ENCODE measurements at regions not wholly inside any gene's neighbourhood (a gene's known extent, or its start where the extent isn't known, plus 50 kb on each side); places are given as distances from the start of the nearest gene placed in this dataset.

DNA sequence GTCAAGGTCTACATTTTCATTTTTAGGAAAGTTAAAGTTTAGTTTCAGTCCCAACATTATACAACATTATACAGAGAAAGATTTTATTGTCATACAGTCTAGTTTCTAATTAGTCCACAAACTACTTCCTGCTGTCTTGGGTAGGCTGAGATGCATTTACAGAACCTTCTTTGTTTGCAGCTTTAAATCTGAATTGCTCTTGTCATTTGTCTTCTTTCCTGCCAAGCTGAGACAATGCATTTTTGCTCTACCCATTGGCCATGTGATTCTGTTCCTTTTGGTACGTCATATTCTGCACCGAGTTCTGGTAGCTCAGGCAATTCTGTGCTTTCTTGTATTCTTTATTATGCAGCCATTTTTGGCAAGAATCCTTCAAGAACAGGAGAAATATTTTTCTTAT lies 228.5 kb downstream of the ATP23 start:
- DNase-seq (ENCODE audit: low read depth) = no peak
- TF ChIP-seq, protein P1, sequence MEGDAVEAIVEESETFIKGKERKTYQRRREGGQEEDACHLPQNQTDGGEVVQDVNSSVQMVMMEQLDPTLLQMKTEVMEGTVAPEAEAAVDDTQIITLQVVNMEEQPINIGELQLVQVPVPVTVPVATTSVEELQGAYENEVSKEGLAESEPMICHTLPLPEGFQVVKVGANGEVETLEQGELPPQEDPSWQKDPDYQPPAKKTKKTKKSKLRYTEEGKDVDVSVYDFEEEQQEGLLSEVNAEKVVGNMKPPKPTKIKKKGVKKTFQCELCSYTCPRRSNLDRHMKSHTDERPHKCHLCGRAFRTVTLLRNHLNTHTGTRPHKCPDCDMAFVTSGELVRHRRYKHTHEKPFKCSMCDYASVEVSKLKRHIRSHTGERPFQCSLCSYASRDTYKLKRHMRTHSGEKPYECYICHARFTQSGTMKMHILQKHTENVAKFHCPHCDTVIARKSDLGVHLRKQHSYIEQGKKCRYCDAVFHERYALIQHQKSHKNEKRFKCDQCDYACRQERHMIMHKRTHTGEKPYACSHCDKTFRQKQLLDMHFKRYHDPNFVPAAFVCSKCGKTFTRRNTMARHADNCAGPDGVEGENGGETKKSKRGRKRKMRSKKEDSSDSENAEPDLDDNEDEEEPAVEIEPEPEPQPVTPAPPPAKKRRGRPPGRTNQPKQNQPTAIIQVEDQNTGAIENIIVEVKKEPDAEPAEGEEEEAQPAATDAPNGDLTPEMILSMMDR (IDR thresholded peaks at IDR 0.05; ENCODE audit: control insufficient read depth, extremely low read depth, insufficient read depth) = no peak
- no peak overlapping the region for H3K4me3 ChIP-seq (ENCODE audit: low read depth, low read length)

DNA sequence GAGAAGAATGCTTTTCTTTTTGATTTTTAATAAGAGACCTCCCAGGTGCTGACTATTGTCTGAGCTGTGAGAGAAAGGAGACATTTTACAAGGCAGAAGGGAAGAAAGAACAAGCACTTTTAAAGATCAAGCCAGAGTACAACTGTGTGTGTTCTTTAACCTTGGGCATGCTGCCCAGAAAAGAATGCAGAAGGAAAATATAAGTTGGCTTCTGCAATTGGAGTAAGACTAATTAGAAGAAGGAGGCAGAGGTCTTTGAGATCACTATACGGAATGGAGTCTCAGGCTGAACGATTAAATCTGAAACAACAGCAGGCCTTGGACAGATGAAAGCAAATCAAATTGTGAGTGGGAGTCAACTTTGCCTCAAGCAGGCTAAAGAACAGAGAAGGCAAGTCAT lies 230.5 kb downstream of the ATP23 start:
- no peak overlapping the region for H3K4me3 ChIP-seq (ENCODE audit: low read depth, low read length)
- peak; percentile 82 for DNase-seq (ENCODE audit: low read depth)
- TF ChIP-seq, protein P1 (IDR thresholded peaks at IDR 0.05; ENCODE audit: control insufficient read depth, extremely low read depth, insufficient read depth) = no peak

DNA sequence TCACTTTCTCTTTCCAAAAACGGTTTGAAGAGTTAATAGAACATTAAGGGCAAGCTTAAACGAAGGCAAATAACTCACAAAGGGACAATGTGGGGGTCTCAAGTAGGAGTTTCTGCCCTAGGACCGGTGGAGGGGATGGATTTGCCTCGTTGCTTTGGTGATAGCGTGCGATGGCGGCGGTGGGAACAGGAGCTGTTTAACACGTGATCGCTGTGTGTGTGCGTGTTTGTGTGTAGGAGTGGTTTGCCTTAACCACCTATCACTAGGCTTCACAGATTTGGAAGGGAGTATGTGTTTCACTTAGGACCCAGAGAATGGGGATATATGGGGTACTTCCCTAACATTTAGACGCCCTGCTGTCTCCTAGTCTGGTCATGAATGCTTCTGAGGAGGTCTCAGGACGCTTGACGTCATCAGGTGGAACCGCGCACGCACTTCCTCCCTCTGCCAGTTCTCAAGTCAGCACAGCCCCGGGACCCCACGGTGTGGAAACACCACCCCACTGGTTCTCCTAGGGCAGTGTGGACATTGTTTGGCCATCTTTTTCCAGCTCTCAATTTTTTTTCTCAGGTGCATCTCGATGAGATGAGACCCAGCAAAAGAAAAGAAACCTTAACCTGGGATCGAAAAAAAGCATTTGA lies 231.2 kb downstream of the ATP23 start:
- H3K4me3 ChIP-seq (ENCODE audit: low read depth, low read length) = no peak overlapping the region
- no peak for DNase-seq (ENCODE audit: low read depth)
- TF ChIP-seq, protein P1 (IDR thresholded peaks at IDR 0.05; ENCODE audit: control insufficient read depth, extremely low read depth, insufficient read depth) = no peak

DNA sequence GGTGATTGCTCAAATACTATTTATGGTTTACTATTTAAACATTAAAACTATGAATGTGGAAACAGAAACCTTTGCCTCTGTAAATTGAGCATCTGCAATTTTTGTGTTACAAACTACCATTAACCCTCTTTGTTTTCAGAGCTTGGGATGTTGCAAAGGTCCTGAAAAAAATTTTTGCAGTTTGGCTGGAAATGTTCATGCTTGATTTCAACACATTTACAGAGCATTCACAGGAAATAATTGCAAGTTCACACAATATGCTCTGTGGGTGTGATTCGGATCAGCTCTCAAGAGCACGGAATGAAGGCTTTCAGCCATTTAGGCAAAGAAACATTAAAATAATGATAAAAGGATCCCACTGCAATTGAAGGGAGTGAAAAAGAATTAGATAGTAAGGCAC lies 232.9 kb downstream of the ATP23 start:
- TF ChIP-seq, protein P1 (IDR thresholded peaks at IDR 0.05; ENCODE audit: control insufficient read depth, extremely low read depth, insufficient read depth) = no peak
- no peak for DNase-seq (ENCODE audit: low read depth)
- H3K4me3 ChIP-seq (ENCODE audit: low read depth, low read length) = no peak overlapping the region

DNA sequence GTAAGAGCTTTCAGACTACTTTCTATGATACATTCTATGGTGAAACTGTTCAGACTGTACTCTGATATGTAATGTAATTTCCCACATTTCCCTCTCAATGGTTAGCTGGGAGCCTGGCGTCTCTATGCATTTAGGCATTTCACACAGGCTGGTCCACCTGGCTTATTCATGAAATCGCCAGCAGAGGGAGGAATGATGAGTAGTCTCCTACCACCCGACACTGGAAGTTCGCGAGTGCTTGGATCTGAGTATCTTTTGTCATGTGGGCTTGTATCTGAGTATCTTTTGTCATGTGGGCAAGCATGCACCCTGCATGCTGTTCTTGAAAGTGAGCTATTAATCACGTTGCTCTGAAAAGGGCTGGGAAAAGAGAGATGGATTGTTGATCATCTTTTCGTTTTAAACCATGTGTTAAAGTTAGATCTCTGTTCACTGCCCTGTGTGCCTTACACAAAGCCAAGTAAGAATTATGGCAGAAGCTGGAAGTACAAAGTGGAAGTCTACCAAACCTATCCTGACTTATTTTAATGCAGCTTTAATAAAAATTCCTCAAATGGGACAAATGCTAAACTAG lies 235.0 kb downstream of the ATP23 start:
- no peak for DNase-seq (ENCODE audit: low read depth)
- no peak overlapping the region for H3K4me3 ChIP-seq (ENCODE audit: low read depth, low read length)
- TF ChIP-seq, protein P1 (IDR thresholded peaks at IDR 0.05; ENCODE audit: control insufficient read depth, extremely low read depth, insufficient read depth) = peak; percentile 55

DNA sequence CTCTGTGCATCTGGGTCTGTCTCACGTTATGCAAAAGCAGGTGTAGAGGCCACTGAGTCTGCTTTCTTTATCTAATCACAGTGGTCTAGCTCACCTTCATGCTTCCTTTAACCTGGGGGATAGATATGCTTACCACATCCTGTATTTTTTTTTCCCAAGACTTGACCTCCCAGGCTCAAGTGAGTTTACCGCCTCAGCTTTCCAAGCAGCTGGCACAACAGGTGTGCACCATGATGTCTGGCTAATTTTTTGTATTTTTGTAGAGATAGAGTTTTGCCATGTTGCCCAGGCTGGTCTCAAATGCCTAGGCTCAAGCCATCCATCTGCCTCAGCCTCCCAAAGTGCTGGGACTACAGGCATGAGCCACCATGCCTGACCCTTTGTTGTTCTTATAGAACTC lies 236.0 kb downstream of the ATP23 start:
- DNase-seq (ENCODE audit: low read depth) = no peak
- TF ChIP-seq, protein P1 (IDR thresholded peaks at IDR 0.05; ENCODE audit: control insufficient read depth, extremely low read depth, insufficient read depth) = no peak
- no peak overlapping the region for H3K4me3 ChIP-seq (ENCODE audit: low read depth, low read length)

DNA sequence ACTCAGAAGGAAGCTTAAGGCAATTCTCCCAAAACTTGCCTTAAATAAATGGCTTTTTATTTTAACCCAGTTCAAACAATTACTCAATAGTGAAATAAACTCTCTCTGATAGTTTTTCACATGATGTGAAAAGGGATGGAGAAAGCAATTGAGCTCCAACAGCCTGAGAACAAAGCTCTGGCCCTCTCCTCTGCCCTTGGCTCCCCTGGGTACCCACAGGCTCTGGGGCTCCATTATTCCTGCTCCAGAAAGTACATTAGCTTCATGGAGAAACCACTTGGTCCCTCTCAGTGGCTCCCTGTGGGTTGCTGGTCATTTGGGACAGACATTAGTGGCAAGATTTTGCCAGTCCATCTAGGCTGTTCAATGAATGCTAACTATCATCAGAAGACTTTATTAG lies 242.8 kb downstream of the ATP23 start:
- H3K4me3 ChIP-seq (ENCODE audit: low read depth, low read length) = no peak overlapping the region
- TF ChIP-seq, protein P1 (IDR thresholded peaks at IDR 0.05; ENCODE audit: control insufficient read depth, extremely low read depth, insufficient read depth) = no peak
- no peak for DNase-seq (ENCODE audit: low read depth)
